Epithelial cell of prostate (primary cell): ENCODE measurements at regions not wholly inside any gene's neighbourhood (a gene's known extent, or its start where the extent isn't known, plus 50 kb on each side); places are given as distances from the start of the nearest gene placed in this dataset.

Experiments used
- DNase-seq: peaks from one replicate; pipeline ENCODE4 v3.0.0-alpha.2; 2011; ENCODE audit warnings: low read depth, low spot score
- H3K27ac ChIP-seq: fragments of 450-650 bp; 2 replicates; pipeline ENCODE4 v1.5.1; 2017; ENCODE audit warnings: mild to moderate bottlenecking

- no peak overlapping the region for H3K27ac ChIP-seq
Measured at GRCh38 chr22:48541401-48542098, 1286.1 kb downstream of the BRD1 start.

DNA sequence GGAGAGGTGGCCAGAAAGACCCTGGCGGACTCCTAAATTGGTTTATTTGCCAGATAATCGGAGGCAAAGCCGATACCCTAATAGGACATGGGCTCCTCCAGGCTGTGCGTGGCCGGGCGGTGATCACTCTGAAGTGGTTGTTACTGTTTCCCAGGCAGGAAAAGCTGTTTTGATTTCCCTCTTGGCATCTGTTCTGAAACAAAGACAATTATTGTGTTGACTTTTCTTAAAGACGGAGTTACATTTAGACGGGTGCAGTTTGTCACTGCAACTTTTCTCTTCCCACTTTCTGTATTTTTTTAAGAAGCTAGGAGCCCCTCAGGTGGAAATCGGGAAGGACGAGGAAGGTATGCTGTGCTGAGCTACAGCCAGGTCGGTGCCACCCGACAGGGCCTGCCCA, 1288.4 kb downstream of the BRD1 start:
- no peak overlapping the region for H3K27ac ChIP-seq
- no peak for DNase-seq

More at GRCh38 chr22:48541401-48542098, 1286.1 kb downstream of the BRD1 start:
- no peak for DNase-seq

DNA sequence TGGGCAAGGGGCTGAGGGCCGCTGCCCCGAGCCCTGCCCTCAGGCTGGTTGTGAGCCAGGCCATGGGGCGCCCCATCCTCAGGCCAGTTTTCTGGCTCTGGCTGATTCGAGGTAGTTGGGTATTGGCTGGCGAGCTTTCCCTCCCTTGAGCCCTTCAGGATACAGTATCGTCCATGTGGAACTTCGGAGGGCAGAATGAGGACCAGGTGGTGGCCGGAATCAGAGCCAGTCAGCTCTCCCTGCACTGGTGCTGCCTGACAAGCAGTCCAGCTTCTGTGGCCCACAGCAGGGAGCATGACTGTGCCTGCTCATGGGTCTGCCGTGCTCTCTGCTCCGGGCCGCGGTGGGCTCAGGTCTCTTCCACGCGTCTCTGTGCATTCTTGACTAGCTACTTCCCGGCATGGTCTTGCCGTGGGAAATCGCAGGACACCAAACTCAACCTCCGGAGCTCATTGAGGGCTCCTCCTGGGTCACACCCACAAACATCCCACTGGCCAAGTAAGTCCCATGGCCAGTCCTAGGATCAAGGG, 1289.3 kb downstream of the BRD1 start:
- H3K27ac ChIP-seq, result no peak overlapping the region
- DNase-seq, result no peak

GRCh38 chr22:48537343-48537680, 1290.4 kb downstream of the BRD1 start:
- no peak overlapping the region for H3K27ac ChIP-seq
- DNase-seq, result no peak

- H3K27ac ChIP-seq, result no peak overlapping the region
- no peak for DNase-seq
Measured at GRCh38 chr22:48536541-48537342, 1290.9 kb downstream of the BRD1 start.

DNA sequence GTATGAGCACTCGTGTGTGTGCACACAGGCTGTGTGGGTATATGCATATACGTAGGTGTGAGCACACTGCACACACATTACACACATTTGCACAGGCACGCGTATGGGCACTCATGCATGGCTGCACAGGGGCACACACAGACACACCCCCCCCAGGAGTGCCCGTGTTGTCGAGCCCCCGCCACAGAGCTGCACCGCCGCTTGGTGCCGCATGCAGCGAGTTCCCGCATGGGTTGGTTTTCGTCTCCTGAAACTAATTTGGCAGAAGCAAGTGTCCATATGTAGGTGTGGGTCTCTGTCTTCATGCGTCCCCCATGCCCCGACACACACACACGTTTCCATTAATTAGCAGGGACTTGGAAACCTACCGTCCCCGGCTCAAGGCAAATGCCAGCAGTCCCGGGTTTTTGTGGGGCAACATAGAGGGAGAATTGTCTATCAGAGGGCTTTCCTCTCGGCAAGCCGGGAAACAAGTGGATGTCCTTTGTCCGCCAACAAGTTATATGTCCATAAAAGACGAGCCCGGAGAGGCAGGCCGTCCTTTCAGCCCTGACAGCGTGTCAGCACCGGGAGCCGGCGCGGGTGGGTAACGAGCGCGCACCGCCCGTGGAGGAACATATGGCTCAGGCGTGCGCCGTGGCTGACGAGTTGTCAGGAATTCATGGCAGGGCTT, 1291.7 kb downstream of the BRD1 start:
- DNase-seq, result no peak
- H3K27ac ChIP-seq, result no peak overlapping the region

- DNase-seq, result no peak
- no peak overlapping the region for H3K27ac ChIP-seq
Measured at GRCh38 chr22:48534395-48534958, 1293.2 kb downstream of the BRD1 start.

GRCh38 chr22:48532986-48533385, 1294.7 kb downstream of the BRD1 start:
- H3K27ac ChIP-seq, result no peak overlapping the region
- no peak for DNase-seq

DNA sequence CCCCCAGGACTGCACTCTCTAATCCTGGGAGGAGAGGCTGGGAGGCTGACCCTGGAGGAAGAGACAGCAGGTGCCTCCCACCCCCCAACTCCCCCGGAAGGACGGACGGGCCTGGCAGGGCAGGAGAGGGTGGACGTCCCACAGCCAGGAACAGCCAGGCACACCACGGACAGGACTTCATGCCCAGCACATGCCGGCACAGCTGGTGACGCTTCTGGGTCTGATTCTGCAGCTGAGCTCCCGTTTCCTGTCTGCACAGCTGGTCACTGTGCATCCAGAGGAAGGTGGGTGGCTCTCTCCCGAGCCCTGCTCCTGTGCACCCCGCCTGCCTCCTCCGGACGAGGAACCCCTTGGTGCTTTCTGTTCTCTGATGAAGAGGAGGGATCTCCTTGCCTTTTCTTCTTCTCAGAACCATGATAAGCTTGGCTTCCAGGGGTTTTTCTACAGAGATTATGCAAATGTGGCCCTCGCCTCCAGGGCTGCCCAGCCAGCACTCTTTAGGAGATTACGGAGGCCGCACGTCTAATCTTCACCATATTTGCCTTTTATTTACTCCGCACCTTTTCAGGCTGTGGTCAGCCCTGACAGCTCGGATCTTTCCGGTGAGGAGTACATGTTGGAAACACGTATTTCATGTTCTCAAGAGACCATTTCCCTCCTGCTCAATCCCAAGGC, 1295.8 kb downstream of the BRD1 start:
- no peak overlapping the region for H3K27ac ChIP-seq
- no peak for DNase-seq

- no peak overlapping the region for H3K27ac ChIP-seq
Measured at GRCh38 chr22:48531108-48531507, 1296.6 kb downstream of the BRD1 start.

GRCh38 chr22:48530666-48531065, 1297.0 kb downstream of the BRD1 start:
- no peak for DNase-seq
- H3K27ac ChIP-seq, result no peak overlapping the region

More at GRCh38 chr22:48531108-48531507, 1296.6 kb downstream of the BRD1 start:
- no peak for DNase-seq

DNA sequence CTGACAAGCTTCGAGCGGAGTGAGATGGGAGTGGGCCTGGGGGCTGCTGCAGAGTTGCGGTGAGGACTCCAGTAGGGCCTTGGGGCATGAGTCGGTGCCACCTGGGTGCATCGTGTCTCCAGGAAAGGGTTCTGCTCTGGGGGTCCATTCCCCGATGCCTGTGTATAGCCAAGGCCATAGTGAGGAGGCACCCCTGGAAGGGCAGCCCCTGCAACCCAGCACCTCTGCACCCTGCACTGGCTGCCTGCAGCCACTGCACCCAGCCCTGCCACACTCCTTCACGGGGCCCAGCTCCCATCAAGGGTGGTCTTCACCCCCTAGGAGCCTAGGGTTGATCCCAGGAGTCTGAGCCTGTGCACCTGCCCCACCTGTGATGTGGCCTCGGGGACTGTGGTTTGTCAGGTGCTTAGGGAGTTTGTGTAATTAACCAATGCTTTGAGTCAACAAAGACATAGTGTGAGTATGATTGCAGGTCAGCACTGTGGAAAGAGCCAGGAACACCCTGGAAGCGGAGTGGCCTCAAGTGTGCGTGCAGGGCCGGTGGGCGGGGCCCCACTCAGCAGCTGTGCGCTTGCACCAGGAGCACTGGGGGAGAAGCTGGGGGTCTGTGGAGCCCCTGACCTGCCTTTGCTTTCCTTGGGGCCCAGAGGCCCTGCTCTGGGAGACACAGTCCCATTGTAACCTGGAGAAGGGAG, 1299.3 kb downstream of the BRD1 start:
- H3K27ac ChIP-seq, result no peak overlapping the region
- no peak for DNase-seq

- H3K27ac ChIP-seq, result no peak overlapping the region
- no peak for DNase-seq
Measured at GRCh38 chr22:48523761-48524160, 1303.9 kb downstream of the BRD1 start.

DNA sequence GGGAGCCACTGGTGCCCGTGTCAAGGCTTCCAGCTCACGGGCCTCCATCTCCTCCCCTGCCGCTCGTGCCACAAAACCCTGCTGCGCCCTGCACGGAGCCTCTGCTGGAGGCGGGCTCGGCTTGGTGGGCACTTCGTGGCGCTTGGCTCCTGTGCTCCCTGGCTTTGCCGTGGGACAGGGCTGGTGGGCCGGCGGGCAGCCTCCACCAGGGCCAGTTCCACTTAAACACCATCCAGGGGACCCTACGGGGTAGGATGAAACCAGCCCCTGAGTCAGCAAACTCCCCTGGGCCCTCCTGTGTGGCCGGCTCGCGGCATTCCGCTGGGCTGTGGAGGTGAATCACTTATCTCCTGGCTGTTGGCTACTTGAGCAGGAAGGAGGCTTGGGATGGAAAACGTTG, 1304.6 kb downstream of the BRD1 start:
- H3K27ac ChIP-seq, result no peak overlapping the region
- DNase-seq, result no peak

GRCh38 chr22:48522271-48522670, 1305.4 kb downstream of the BRD1 start:
- H3K27ac ChIP-seq, result no peak overlapping the region
- DNase-seq, result no peak

- no peak for DNase-seq
- H3K27ac ChIP-seq, result no peak overlapping the region
Measured at GRCh38 chr22:48520884-48521588, 1306.6 kb downstream of the BRD1 start.

GRCh38 chr22:48520207-48520606, 1307.5 kb downstream of the BRD1 start:
- H3K27ac ChIP-seq, result no peak overlapping the region
- no peak for DNase-seq

DNA sequence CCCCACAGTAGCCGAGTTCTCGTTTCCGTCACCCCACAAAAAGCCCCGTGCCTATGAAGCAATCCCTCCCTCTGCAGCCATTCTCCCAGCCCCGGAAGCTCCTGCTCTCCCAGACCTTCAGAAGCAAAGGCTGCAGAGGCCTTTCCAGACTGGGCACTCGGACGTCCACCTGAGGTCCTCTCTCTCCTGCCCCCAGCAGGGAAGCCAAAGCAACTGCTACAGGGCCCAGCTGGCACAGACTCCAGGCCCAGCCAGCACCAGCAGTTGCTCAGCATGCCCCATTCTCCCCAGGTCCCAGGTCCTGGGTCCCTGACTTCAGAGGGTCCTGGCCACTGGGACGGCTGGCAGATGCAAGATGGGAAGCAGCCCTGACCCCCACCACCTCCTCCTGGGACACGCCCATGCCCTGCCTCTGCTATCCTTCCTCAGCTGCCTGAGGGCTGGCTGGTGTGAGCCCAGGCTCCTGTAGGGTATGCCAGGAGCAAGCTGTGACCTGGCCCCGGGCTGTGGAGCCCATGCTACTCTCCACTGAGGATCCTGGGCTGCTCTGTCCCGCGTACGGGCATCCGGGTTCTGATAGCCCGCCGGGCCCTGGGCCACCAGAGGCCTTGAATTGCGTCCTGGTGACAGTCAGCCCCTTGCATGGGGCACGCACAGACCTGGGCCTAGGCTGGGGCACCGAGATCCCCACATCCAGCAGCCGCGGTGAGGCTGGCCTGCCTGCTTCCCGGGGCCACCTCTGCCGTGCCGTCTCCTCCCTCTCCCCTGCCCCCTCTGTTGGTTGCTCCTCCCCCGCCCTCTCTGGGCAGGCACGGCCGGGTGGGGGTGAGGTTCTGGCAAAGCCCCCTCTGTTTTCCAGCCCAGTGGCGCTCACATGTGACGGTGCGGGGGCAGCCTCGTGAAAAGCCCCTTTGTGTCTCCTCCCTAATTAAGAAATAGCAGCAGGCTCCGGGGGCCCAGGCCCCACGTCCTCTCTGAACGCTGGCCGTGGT, 1310.3 kb downstream of the BRD1 start:
- DNase-seq, result no peak
- H3K27ac ChIP-seq, result no peak overlapping the region
